HG03565 (cell line): ENCODE measurements at regions not wholly inside any gene's neighbourhood (a gene's known extent, or its start where the extent isn't known, plus 50 kb on each side); places are given as distances from the start of the nearest gene placed in this dataset.
"Not testable (repeated sequence)": the region's sequence is repeated elsewhere in the genome, so short reads cannot be mapped to it uniquely, and the experiment has no call there.

Source experiments
- ATAC-seq: cut with Tn5 transposase; IDR thresholded peaks from one replicate; pipeline ENCODE4 v1.9.1; 2021; ENCODE audit warnings: mild to moderate bottlenecking, moderate library complexity; ENCODE audit not compliant: unreplicated experiment

- ATAC-seq = no peak
Measured at GRCh38 chr1:74818241-74818640, 85.3 kb downstream of the TYW3 start.

GRCh38 chr1:74818661-74819456 lies 85.9 kb downstream of the TYW3 start:
- ATAC-seq = no peak

GRCh38 chr1:74822851-74823401 lies 90.0 kb downstream of the TYW3 start:
- no peak for ATAC-seq

- peak; percentile 90 for ATAC-seq
Measured at GRCh38 chr1:74824497-74825107, 91.7 kb downstream of the TYW3 start.

GRCh38 chr1:74830766-74831165 lies 97.8 kb downstream of the TYW3 start:
- ATAC-seq = no peak

- no peak for ATAC-seq
Measured at GRCh38 chr1:74834261-74834660, 101.3 kb downstream of the TYW3 start.

- no peak for ATAC-seq
Measured at GRCh38 chr1:74835051-74835450, 102.1 kb downstream of the TYW3 start.

GRCh38 chr1:74842726-74843125 lies 109.8 kb downstream of the TYW3 start:
- no peak for ATAC-seq

GRCh38 chr1:74847715-74848114 lies 114.8 kb downstream of the TYW3 start:
- ATAC-seq = no peak

- no peak for ATAC-seq
Measured at GRCh38 chr1:74853756-74854155, 120.8 kb downstream of the TYW3 start.

GRCh38 chr1:74856174-74856573 lies 123.2 kb downstream of the TYW3 start:
- no peak for ATAC-seq

- peak; percentile 14 for ATAC-seq
Measured at GRCh38 chr1:74857676-74858075, 124.7 kb downstream of the TYW3 start.

- ATAC-seq = peak; percentile 89
Measured at GRCh38 chr1:74858136-74858535, 125.2 kb downstream of the TYW3 start.

- ATAC-seq = no peak
Measured at GRCh38 chr1:74861867-74862266, 128.9 kb downstream of the TYW3 start.

GRCh38 chr1:74869702-74870101 lies 136.8 kb downstream of the TYW3 start:
- ATAC-seq = no peak

- not testable (repeated sequence) for ATAC-seq
Measured at GRCh38 chr1:74877366-74877765, 144.4 kb downstream of the TYW3 start.

- no peak for ATAC-seq
Measured at GRCh38 chr1:74895411-74895810, 162.5 kb downstream of the TYW3 start.

GRCh38 chr1:74908131-74908530 lies 175.2 kb downstream of the TYW3 start:
- ATAC-seq = no peak

GRCh38 chr1:74908797-74909196 lies 175.8 kb downstream of the TYW3 start:
- no peak for ATAC-seq

- no peak for ATAC-seq
Measured at GRCh38 chr1:74913978-74914377, 181.0 kb downstream of the TYW3 start.

- ATAC-seq = no peak
Measured at GRCh38 chr1:74933500-74933899, 200.5 kb downstream of the TYW3 start.

- no peak for ATAC-seq
Measured at GRCh38 chr1:74935446-74935845, 198.7 kb upstream of the LHX8 start.
